Lower lobe of right lung (tissue), 2 donors: ENCODE measurements at regions not wholly inside any gene's neighbourhood (a gene's known extent, or its start where the extent isn't known, plus 50 kb on each side); places are given as distances from the start of the nearest gene placed in this dataset.

Experiments
- ATAC-seq, 2 donors: fragments of 200-7000 bp; cut with Tn5 transposase; one replicate each; pipeline ENCODE4 v1.9.1; 2020 to 2022; ENCODE audit warnings: mild to moderate bottlenecking in 2 of 2, moderate library complexity in 2 of 2
- DNase-seq: peaks from one replicate; pipeline ENCODE4 v3.0.0-alpha.2; 2020
- H3K27ac ChIP-seq: fragments of 200-600 bp; one replicate; pipeline ENCODE4 v1.8.0; 2022
- H3K27me3 ChIP-seq: fragments of 200-600 bp; one replicate; pipeline ENCODE4 v1.8.0; 2022; ENCODE audit warnings: low read depth
- H3K36me3 ChIP-seq: fragments of 200-600 bp; one replicate; pipeline ENCODE4 v1.8.0; 2022; ENCODE audit warnings: mild to moderate bottlenecking
- H3K4me1 ChIP-seq: fragments of 200-600 bp; one replicate; pipeline ENCODE4 v1.8.0; 2022
- H3K4me3 ChIP-seq: fragments of 200-600 bp; one replicate; pipeline ENCODE4 v1.8.0; 2022; ENCODE audit warnings: mild to moderate bottlenecking
- H3K9me3 ChIP-seq: fragments of 200-600 bp; one replicate; pipeline ENCODE4 v1.8.0; 2022
- intact Hi-C: fragments of 100-400 bp; cut with DNase I; formaldehyde crosslinking; loops from one replicate; pipeline ENCODE4 v1.11.0; 2022
- TF ChIP-seq, protein P1 (sequence below): fragments of 200-600 bp; IDR thresholded peaks from one replicate; pipeline ENCODE4 v1.8.0; 2022; ENCODE audit warnings: antibody characterized with exemption, mild to moderate bottlenecking
- donor health status: DM: no; HTN: yes; CAD: no; lungs with severe emphysema.

DNA sequence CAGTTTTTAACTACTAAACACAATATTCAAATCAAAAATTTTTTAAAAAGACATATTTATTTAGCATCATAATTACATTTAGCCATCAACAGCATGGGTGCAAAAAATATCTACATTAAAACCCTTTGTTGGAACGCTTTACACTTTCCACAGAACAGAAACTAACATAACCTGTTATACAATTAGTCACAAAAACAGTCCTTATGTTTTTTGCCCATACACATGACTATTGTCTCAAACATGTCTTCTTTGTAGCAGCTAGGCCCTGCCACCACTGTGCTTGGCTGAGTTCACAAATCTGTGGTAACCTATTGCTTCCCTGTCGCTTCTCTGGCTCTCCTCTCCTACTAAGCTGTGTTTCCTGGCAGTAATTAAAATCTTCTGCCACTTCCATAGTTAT is 1350.0 kb upstream of the ADGRL2 start:
- intact Hi-C loops: no loop called here
- TF ChIP-seq, protein P1, sequence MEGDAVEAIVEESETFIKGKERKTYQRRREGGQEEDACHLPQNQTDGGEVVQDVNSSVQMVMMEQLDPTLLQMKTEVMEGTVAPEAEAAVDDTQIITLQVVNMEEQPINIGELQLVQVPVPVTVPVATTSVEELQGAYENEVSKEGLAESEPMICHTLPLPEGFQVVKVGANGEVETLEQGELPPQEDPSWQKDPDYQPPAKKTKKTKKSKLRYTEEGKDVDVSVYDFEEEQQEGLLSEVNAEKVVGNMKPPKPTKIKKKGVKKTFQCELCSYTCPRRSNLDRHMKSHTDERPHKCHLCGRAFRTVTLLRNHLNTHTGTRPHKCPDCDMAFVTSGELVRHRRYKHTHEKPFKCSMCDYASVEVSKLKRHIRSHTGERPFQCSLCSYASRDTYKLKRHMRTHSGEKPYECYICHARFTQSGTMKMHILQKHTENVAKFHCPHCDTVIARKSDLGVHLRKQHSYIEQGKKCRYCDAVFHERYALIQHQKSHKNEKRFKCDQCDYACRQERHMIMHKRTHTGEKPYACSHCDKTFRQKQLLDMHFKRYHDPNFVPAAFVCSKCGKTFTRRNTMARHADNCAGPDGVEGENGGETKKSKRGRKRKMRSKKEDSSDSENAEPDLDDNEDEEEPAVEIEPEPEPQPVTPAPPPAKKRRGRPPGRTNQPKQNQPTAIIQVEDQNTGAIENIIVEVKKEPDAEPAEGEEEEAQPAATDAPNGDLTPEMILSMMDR: no peak
- Histone ChIP-seq H3K4me3 (no peak overlapping the region), H3K27ac (no peak overlapping the region), H3K36me3 (no peaks in the 10 kb centered on the region), H3K27me3 (no peaks in the 10 kb centered on the region), H3K9me3 (no peaks in the 10 kb centered on the region), H3K4me1 (no peaks in the 10 kb centered on the region)
- no peak for ATAC-seq
- no peak for DNase-seq

DNA sequence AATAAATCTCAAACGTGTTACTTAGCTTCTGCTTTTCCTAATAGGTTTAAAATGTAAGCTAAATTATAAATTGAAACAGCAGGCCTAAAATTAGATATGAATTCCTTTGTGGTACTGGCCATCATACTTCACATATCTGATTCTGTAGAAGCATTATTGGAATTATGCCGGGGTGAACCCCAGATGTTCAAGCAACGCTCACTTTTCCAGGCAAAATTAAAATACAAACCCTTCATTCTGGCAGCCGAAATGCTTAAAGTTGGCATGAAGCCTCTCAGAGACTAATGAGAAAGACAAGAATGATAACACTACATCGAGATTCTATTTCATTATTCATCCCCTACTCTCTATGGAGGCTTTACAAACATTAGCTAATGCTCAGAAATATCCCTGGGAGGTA is 1352.7 kb upstream of the ADGRL2 start:
- DNase-seq (no peak), ATAC-seq (no peak)
- intact Hi-C loops: no loop called here
- no peaks in the 10 kb centered on the region for H3K4me1 ChIP-seq
- no peaks in the 10 kb centered on the region for H3K9me3 ChIP-seq
- TF ChIP-seq, protein P1: no peak
- no peak overlapping the region for H3K4me3 ChIP-seq
- no peak overlapping the region for H3K27ac ChIP-seq
- H3K27me3 ChIP-seq: no peaks in the 10 kb centered on the region
- H3K36me3 ChIP-seq: no peaks in the 10 kb centered on the region

DNA sequence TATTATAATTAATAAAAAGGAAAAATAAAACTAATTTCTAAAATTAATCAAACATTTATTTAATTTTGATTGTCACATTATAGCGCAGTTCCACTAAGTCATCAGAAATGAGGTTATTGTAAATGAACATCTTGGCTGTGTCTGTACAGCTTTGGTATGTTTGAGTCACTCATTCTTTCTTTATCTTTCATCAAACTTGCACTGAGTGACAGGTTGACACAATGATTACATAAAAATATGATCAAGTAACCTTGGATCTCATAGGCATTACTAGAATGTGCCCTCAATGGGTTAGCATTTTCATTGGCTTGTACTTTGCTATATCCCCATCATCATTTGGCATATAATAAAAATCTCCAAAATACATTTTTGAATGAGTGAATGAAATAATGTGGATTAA is 1353.2 kb upstream of the ADGRL2 start:
- Histone ChIP-seq H3K9me3 (no peaks in the 10 kb centered on the region), H3K36me3 (no peaks in the 10 kb centered on the region), H3K27me3 (no peaks in the 10 kb centered on the region), H3K27ac (no peak overlapping the region), H3K4me1 (no peaks in the 10 kb centered on the region), H3K4me3 (no peak overlapping the region)
- no peak for DNase-seq
- intact Hi-C loops: no loop called here
- no peak for ATAC-seq
- TF ChIP-seq, protein P1: no peak

DNA sequence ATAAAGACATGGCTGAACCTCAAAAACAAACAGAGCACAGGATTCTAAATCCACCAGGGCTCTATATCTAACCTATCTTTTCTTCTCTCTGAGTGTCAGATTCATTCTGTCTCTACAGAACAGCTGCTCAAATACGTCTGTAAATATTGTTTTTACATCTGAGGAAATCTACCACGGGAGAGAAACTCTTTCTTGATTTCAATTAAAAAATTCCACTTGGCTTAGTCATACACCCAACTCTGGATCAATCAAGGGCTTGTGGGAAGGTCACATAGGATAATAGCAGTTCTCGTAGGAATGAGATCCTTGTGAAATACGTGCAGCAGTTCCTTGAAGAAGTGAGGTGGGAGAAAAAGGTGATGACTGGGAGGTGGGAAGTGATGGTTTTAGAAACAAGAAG is 1355.7 kb upstream of the ADGRL2 start:
- Histone ChIP-seq H3K36me3 (no peaks in the 10 kb centered on the region), H3K9me3 (no peaks in the 10 kb centered on the region), H3K27ac (no peak overlapping the region), H3K27me3 (no peaks in the 10 kb centered on the region), H3K4me1 (no peaks in the 10 kb centered on the region), H3K4me3 (no peak overlapping the region)
- no peak for ATAC-seq
- no peak for DNase-seq
- intact Hi-C loops: no loop called here
- TF ChIP-seq, protein P1: no peak

DNA sequence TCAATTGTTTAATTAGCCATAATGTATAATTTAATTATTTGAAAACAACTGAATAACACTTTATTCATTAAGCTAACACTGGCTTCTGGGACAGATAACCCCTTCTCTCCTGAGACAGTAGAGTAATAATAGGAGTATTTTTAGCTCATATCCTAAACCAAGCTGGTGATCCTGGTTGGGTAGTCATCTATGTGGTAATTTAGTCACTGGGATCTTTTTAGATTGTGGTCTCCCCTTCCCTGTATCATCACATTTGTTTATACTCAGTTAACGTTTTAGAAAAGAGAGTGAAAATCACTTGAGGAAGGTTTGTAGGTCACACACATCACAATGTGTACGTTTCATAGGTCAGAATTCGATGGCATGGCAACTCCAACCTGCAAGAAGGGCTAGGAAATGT is 1356.6 kb upstream of the ADGRL2 start:
- ATAC-seq: no peak
- no peak for DNase-seq
- H3K4me3 ChIP-seq: no peak overlapping the region
- no peaks in the 10 kb centered on the region for H3K9me3 ChIP-seq
- TF ChIP-seq, protein P1: no peak
- H3K27ac ChIP-seq: no peak overlapping the region
- intact Hi-C loops: no loop called here
- no peaks in the 10 kb centered on the region for H3K27me3 ChIP-seq
- no peaks in the 10 kb centered on the region for H3K36me3 ChIP-seq
- no peaks in the 10 kb centered on the region for H3K4me1 ChIP-seq

DNA sequence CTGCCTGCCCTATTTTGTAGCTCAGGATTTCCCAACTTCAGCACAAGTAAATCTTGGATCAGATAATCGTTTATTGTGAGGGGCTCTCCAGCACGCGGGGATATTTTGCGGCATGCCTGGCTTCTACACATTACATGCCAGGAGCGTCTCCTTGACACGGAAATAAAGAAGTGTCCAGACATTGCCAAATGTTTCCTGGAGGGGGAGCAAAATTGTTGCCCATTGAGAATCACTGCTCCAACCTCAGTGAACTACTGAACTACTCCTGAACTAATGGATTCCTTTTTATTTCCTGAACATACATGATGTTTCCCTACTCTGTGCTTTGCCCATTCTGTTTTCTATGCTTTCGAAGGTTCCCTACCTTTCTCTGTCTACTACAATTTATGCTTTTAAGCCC is 1359.1 kb upstream of the ADGRL2 start:
- Histone ChIP-seq H3K4me3 (no peak overlapping the region), H3K4me1 (no peaks in the 10 kb centered on the region), H3K27ac (no peak overlapping the region), H3K27me3 (no peaks in the 10 kb centered on the region), H3K9me3 (no peaks in the 10 kb centered on the region), H3K36me3 (no peaks in the 10 kb centered on the region)
- ATAC-seq (no peak), DNase-seq (no peak)
- TF ChIP-seq, protein P1: no peak
- intact Hi-C loops: no loop called here
